ENCODE measurements at regions not wholly inside any gene's neighbourhood (a gene's known extent, or its start where the extent isn't known, plus 50 kb on each side); places are given as distances from the start of the nearest gene placed in this dataset.

- no peak for DNase-seq (ENCODE audit: low read depth)
- in situ Hi-C loops (cut with HindIII; ENCODE audit: low pct_unique_long_range_greater_than_20kb, low sequenced_read_pairs), result no loop called here
These were observed 107.6 kb upstream of the OPRM1 start for GRCh38 chr6:153931431-153931830.

DNA sequence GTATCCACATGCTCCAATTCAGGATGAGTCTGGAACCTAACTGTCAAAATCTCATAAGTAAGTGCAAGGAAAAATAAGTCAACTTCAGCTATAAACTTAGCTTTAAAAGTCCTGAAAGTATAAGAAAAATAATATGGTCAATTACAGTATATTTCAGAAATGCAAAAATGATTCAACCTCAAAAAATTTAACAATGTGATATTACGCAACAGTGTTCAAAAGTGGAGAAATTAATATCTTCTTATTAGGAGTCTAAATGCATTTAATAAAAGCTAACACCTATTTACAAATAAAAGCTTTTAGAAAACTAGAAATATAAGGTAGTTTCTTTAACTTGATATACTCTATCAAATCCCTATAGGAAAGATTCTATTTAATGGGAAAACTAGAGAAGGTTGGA is 111.2 kb upstream of the OPRM1 start:
- DNase-seq (ENCODE audit: low read depth), result no peak
- in situ Hi-C loops (cut with HindIII; ENCODE audit: low pct_unique_long_range_greater_than_20kb, low sequenced_read_pairs), result no loop called here

DNA sequence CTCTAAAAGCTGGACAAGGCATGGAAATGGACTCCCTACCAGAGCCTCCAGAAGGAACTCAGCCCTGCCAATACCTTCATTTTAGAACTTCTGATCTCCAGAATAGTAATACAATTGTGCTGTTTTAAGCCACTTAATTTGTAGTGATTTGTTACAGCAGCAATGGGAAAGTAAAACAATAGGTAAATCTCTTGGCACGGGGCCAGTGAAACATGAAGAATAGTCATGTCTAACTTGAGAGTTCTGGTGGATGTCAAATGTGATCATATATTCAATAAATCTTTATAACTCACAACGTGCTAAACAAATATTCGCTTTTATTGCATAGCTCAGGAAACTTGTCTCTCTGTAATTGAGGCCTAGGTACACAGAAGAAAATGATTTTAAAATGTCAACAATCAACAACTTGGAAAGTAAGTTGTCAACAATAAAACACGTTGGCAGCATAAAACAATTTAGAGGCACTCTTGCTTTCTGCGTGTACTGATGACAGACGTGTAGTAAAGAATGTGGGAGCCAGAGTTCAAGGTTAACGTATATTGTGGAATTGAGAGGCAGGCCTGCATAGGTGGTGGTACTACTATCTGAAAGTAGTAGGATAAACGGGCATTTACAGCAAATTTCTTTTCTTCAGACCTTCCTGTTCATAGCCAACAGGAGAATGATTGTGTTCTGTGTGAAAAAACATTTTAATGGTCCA is 140.5 kb upstream of the OPRM1 start:
- in situ Hi-C loops (cut with HindIII; ENCODE audit: low pct_unique_long_range_greater_than_20kb, low sequenced_read_pairs), result no loop called here
- DNase-seq (ENCODE audit: low read depth), result no peak

DNA sequence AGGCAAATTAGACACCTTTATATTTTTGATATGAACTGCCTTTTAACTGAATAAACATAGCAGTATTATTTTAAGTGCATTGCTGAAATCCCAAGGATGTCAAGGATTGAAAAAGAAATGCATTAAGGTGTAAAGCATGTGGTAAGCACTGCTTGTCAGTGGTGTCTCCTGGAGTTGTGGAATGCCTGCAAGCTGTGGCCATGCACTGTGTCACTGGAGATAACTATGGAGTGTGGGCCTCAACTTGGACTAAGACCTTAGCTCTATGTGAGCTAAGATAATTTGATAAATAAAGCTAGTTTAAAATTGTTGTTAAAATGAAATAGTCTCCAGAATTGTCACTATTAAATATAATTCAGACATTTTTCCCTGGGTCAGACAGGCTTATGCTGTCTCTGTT is 156.6 kb upstream of the OPRM1 start:
- no peak for DNase-seq (ENCODE audit: low read depth)
- in situ Hi-C loops (cut with HindIII; ENCODE audit: low pct_unique_long_range_greater_than_20kb, low sequenced_read_pairs), result no loop called here

DNA sequence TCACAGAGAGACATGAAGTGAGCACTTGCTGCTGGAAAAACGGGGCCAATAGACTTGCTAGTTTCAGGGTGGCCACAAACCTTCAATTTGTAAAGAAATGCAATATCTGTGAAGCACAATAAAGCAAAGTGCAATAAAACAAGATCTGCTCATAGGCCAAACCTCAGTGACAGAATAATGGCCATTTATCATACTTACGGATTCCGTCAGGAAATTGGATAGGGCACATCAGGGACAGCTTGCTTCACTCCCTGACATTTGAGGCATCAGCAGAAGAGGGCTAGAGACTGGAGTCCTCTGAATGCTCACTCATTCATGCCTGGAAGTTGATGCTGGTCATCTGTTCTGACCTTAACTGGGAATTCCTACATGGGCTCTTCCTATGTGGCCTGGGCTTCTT is 165.5 kb upstream of the OPRM1 start:
- no peak for DNase-seq (ENCODE audit: low read depth)
- in situ Hi-C loops (cut with HindIII; ENCODE audit: low pct_unique_long_range_greater_than_20kb, low sequenced_read_pairs), result no loop called here

- in situ Hi-C loops (cut with HindIII; ENCODE audit: low pct_unique_long_range_greater_than_20kb, low sequenced_read_pairs), result no loop called here
These were observed 166.1 kb upstream of the OPRM1 start for GRCh38 chr6:153872946-153873345.

GRCh38 chr6:153862927-153863326 is 176.1 kb upstream of the OPRM1 start:
- no peak for DNase-seq (ENCODE audit: low read depth)

More at GRCh38 chr6:153872946-153873345, 166.1 kb upstream of the OPRM1 start:
- DNase-seq (ENCODE audit: low read depth), result no peak

DNA sequence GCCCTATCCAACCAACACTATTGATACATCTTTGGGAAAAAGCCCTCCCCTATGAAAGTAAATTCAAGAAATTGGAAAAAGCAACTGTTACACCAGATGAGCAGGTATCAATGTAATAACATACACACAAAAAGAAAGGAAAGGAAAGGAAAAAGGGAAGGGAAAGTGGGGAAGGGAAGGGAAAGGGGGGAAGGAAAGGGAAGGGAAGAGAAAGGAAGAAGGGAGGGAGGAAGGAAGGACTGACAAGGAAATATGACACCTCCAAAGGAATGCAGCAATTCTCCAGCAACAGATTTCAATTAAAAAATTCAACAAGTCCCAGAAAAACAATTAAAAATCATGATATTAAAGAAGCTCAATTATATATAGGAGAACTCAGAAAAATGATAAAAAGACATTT is 176.9 kb upstream of the OPRM1 start:
- in situ Hi-C loops (cut with HindIII; ENCODE audit: low pct_unique_long_range_greater_than_20kb, low sequenced_read_pairs), result no loop called here
- no peak for DNase-seq (ENCODE audit: low read depth)

More at GRCh38 chr6:153862927-153863326, 176.1 kb upstream of the OPRM1 start:
- in situ Hi-C loops (cut with HindIII; ENCODE audit: low pct_unique_long_range_greater_than_20kb, low sequenced_read_pairs), result no loop called here

- no peak for DNase-seq (ENCODE audit: low read depth)
- in situ Hi-C loops (cut with HindIII; ENCODE audit: low pct_unique_long_range_greater_than_20kb, low sequenced_read_pairs), result no loop called here
These were observed 180.5 kb upstream of the OPRM1 start for GRCh38 chr6:153858529-153858928.

- in situ Hi-C loops (cut with HindIII; ENCODE audit: low pct_unique_long_range_greater_than_20kb, low sequenced_read_pairs), result no loop called here
- no peak for DNase-seq (ENCODE audit: low read depth)
These were observed 182.1 kb upstream of the OPRM1 start for GRCh38 chr6:153856929-153857376.

DNA sequence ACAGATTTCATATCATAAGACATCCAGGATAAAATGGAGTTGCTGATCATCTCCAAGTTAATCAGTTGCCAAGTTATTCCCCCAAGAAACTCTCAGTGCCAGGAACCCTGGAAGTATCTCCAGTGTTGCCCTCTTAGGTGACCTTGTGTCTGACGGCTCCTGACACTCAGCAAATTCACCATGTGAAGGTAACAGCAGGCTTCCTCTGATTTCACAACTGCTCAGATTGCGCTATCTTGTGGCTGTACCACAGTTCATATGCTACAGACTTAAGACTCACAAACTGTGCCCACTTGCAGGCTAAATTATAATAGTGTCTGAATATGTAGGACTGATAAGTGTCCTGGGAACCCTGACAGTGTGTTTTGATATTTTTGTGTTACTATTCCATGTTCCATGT is 186.6 kb upstream of the OPRM1 start:
- in situ Hi-C loops (cut with HindIII; ENCODE audit: low pct_unique_long_range_greater_than_20kb, low sequenced_read_pairs), result no loop called here
- no peak for DNase-seq (ENCODE audit: low read depth)

DNA sequence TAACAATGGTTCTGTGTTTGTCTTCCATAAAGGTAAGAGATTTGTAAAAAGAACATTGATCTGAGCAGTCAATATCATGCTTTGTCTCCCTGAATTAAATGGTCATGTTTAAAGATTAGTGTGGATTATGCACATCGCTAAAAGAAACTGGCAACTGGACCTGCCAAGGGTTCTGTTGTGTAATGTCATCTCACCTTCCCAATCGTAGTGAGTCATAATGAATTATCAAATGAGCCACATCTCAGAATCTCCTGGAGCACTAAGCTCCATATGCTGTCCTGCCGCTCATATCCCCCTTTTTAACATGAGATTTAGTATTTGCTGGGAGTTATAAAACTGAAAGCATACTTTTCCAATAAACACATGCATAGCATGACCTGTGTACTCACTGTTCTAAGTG is 187.0 kb upstream of the OPRM1 start:
- in situ Hi-C loops (cut with HindIII; ENCODE audit: low pct_unique_long_range_greater_than_20kb, low sequenced_read_pairs), result no loop called here
- no peak for DNase-seq (ENCODE audit: low read depth)

DNA sequence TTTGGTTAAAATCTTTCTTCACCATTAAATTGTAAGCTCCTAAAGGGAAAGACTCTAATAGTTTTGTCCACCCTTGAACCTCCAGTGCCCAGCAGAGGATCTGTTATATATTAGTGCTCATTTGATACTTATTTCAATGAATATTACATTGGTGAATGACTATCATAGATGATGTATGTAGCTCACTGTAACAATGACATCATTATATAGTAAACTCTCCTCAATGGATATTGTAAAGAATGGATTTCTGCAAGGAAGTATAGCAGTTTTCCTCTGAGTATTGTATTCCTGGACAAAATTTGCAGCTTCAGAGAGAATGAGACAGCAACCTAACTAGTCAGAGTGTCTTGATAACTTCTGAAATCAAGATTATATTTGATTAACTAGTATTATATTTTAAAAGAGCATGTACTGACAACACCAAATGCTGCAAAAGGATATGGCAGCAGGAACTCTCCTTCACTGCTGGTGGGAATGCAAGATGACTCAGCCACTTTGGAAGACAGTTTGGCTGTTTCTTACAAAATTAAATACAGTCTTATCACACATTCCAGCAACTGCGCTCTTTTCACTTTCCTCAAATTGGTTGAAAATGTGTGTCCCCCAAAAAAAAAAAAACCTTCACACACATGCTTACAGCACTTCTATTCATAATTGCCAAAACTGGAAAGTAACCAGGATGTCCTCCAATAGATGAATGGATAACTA is 189.8 kb upstream of the OPRM1 start:
- DNase-seq (ENCODE audit: low read depth), result no peak
- in situ Hi-C loops (cut with HindIII; ENCODE audit: low pct_unique_long_range_greater_than_20kb, low sequenced_read_pairs), result no loop called here

DNA sequence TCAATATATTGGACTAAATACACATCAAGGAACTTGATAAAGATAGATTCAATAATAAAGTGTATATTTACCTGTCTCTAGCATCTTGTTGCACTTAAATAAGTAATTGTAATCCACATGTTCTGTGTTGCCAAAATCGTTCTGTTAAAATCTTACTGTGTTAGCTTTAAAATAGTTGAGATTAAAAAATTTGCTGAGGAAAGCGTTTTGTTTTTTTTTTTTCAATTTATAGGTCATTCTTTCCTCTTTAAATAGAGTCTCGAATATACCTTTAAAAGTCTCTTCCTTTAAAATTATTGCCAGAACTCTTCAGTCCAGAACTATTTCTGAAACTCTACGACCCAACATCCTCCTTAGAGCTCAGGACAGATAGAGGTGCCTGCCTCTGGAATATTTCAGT is 195.6 kb upstream of the OPRM1 start:
- DNase-seq (ENCODE audit: low read depth), result no peak
- in situ Hi-C loops (cut with HindIII; ENCODE audit: low pct_unique_long_range_greater_than_20kb, low sequenced_read_pairs), result no loop called here

- no peak for DNase-seq (ENCODE audit: low read depth)
- in situ Hi-C loops (cut with HindIII; ENCODE audit: low pct_unique_long_range_greater_than_20kb, low sequenced_read_pairs), result no loop called here
These were observed 196.5 kb upstream of the OPRM1 start for GRCh38 chr6:153842491-153842890.

- DNase-seq (ENCODE audit: low read depth), result no peak
- in situ Hi-C loops (cut with HindIII; ENCODE audit: low pct_unique_long_range_greater_than_20kb, low sequenced_read_pairs), result no loop called here
These were observed 198.8 kb upstream of the OPRM1 start for GRCh38 chr6:153840039-153840850.

GRCh38 chr6:153832543-153832942 is 206.5 kb upstream of the OPRM1 start:
- in situ Hi-C loops (cut with HindIII; ENCODE audit: low pct_unique_long_range_greater_than_20kb, low sequenced_read_pairs), result no loop called here

GRCh38 chr6:153831350-153832078 is 207.5 kb upstream of the OPRM1 start:
- no peak for DNase-seq (ENCODE audit: low read depth)
- in situ Hi-C loops (cut with HindIII; ENCODE audit: low pct_unique_long_range_greater_than_20kb, low sequenced_read_pairs), result no loop called here

More at GRCh38 chr6:153832543-153832942, 206.5 kb upstream of the OPRM1 start:
- DNase-seq (ENCODE audit: low read depth), result no peak

Measured in Caki2 (cell line).